ENCODE measurements at regions not wholly inside any gene's neighbourhood (a gene's known extent, or its start where the extent isn't known, plus 50 kb on each side); places are given as distances from the start of the nearest gene placed in this dataset.

DNA sequence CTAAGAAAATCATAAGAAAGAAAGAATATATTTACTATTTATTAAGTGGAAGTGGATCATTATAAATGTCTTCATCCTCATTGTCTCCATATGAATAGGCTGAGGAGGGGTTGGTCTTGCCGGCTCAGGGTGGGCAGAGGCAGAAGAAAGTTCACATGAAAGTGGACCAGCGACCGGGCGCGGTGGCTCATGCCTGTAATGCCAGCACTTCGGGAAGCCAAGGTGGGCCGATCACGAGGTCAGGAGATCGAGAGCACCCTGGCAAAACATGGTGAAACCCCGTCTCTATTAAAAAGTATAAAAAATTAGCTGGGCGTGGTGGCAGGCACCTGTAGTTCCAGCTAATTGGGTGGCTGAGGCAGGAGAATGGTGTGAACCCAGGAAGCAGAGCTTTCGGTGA is 1145.4 kb downstream of the STIM2 start:
- no peak for TF ChIP-seq EP300 (IDR thresholded peaks at IDR 0.05; ENCODE audit: borderline replicate concordance in 1 of 2, low read depth in 1 of 2, low read length in 1 of 2)
- no peak for TF ChIP-seq GATA2 (CRISPR knock-in tag; IDR thresholded peaks at IDR 0.05)
- no peak for TF ChIP-seq JUND (IDR thresholded peaks at IDR 0.05)
- TF ChIP-seq, protein P1, sequence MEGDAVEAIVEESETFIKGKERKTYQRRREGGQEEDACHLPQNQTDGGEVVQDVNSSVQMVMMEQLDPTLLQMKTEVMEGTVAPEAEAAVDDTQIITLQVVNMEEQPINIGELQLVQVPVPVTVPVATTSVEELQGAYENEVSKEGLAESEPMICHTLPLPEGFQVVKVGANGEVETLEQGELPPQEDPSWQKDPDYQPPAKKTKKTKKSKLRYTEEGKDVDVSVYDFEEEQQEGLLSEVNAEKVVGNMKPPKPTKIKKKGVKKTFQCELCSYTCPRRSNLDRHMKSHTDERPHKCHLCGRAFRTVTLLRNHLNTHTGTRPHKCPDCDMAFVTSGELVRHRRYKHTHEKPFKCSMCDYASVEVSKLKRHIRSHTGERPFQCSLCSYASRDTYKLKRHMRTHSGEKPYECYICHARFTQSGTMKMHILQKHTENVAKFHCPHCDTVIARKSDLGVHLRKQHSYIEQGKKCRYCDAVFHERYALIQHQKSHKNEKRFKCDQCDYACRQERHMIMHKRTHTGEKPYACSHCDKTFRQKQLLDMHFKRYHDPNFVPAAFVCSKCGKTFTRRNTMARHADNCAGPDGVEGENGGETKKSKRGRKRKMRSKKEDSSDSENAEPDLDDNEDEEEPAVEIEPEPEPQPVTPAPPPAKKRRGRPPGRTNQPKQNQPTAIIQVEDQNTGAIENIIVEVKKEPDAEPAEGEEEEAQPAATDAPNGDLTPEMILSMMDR (IDR thresholded peaks at IDR 0.05): no peak
- TF ChIP-seq SMC3 (IDR thresholded peaks at IDR 0.05; ENCODE audit: low read depth, low read length): no peak

All from SK-N-SH (cell line).